Neural cell (in vitro differentiated cells): ENCODE measurements at regions not wholly inside any gene's neighbourhood (a gene's known extent, or its start where the extent isn't known, plus 50 kb on each side); places are given as distances from the start of the nearest gene placed in this dataset.

Source experiments
- H2AFZ ChIP-seq: fragments of 200-600, 300-800 bp; sonication (generic), shearing (Covaris generic); 2 replicates; pipeline ENCODE4 v1.6.0; 2014; ENCODE audit warnings: low read depth, mild to moderate bottlenecking, antibody characterized with exemption, low read length, moderate library complexity
- H3F3A ChIP-seq: fragments of 200-600 bp; shearing (Covaris generic); 2 replicates; pipeline ENCODE4 v1.6.1; 2016; ENCODE audit warnings: mild to moderate bottlenecking, moderate library complexity, mixed read lengths, antibody characterized with exemption, low read length; ENCODE audit not compliant: insufficient read depth, poor library complexity, severe bottlenecking
- H3K27ac ChIP-seq: fragments of 200-600, 300-800 bp; sonication (generic), shearing (Covaris generic); 2 replicates; pipeline ENCODE4 v1.5.1; 2014; ENCODE audit warnings: mild to moderate bottlenecking, low read length, moderate library complexity
- H3K27me3 ChIP-seq: fragments of 300-800, 200-600 bp; sonication (generic), shearing (Covaris generic); 2 replicates; pipeline ENCODE4 v1.6.0; 2014; ENCODE audit warnings: mild to moderate bottlenecking, low read depth, low read length, moderate library complexity; ENCODE audit not compliant: insufficient read depth
- H3K36me3 ChIP-seq: fragments of 300-800, 200-600 bp; sonication (generic), shearing (Covaris generic); 2 replicates; pipeline ENCODE4 v1.5.1; 2014; ENCODE audit warnings: mild to moderate bottlenecking, antibody characterized with exemption, low read length, moderate library complexity; ENCODE audit not compliant: insufficient read depth
- H3K4me2 ChIP-seq: fragments of 300-800, 200-600 bp; sonication (generic), shearing (Covaris generic); 2 replicates; pipeline ENCODE4 v1.6.0; 2014; ENCODE audit warnings: mild to moderate bottlenecking, low read length
- H3K4me3 ChIP-seq: fragments of 300-800, 200-600 bp; sonication (generic), shearing (Covaris generic); 2 replicates; pipeline ENCODE4 v1.5.1; 2014; ENCODE audit warnings: mild to moderate bottlenecking, low read length, moderate library complexity
- H3K79me2 ChIP-seq: fragments of 200-600 bp; shearing (Covaris generic); replicated peaks from 2 replicates; pipeline ENCODE4 v1.6.0; 2014; ENCODE audit warnings: mild to moderate bottlenecking, low read length, moderate library complexity; ENCODE audit not compliant: insufficient read depth
- H3K9ac ChIP-seq: fragments of 300-800, 200-600 bp; sonication (generic), shearing (Covaris generic); 2 replicates; pipeline ENCODE4 v1.6.1; 2016; ENCODE audit warnings: mild to moderate bottlenecking, low read length, mixed read lengths
- H3K9me2 ChIP-seq: fragments of 200-600 bp; shearing (Covaris generic); 2 replicates; pipeline ENCODE4 v1.6.1; 2016; ENCODE audit warnings: mild to moderate bottlenecking, low read length, mixed read lengths; ENCODE audit not compliant: insufficient read depth
- H3K9me3 ChIP-seq: fragments of 200-600, 300-800 bp; sonication (generic), shearing (Covaris generic); 2 replicates; pipeline ENCODE4 v1.6.1; 2016; ENCODE audit warnings: mild to moderate bottlenecking, mixed run types, low read length, moderate library complexity, mixed read lengths
- H4K20me1 ChIP-seq: fragments of 200-600 bp; shearing (Covaris generic); 2 replicates; pipeline ENCODE4 v1.6.1; 2016; ENCODE audit warnings: mild to moderate bottlenecking, mixed run types; ENCODE audit not compliant: insufficient read depth
- EP300 ChIP-seq: fragments of 450-650 bp; conservative IDR thresholded peaks from 2 replicates; pipeline ENCODE4 v1.6.1; 2014; ENCODE audit warnings: antibody characterized with exemption, mild to moderate bottlenecking, moderate library complexity; ENCODE audit not compliant: poor library complexity, severe bottlenecking
- EZH2 ChIP-seq: fragments of 200-600, 300-800 bp; shearing (Covaris generic), sonication (generic); IDR thresholded peaks from 2 replicates; pipeline ENCODE4 v1.6.1; 2014; ENCODE audit warnings: antibody characterized with exemption, low read length, borderline replicate concordance, mild to moderate bottlenecking; ENCODE audit not compliant: insufficient read depth, poor library complexity, severe bottlenecking
- MXI1 ChIP-seq: fragments of 450-650 bp; conservative IDR thresholded peaks from 2 replicates; pipeline ENCODE4 v1.6.1; 2014; ENCODE audit warnings: antibody characterized with exemption, mild to moderate bottlenecking; ENCODE audit not compliant: poor library complexity, severe bottlenecking
- POLR2AphosphoS5 ChIP-seq: IDR thresholded peaks from 2 replicates; pipeline ENCODE4 v1.6.1; 2012
- RAD21 ChIP-seq: fragments of 450-650 bp; conservative IDR thresholded peaks from 2 replicates; pipeline ENCODE4 v1.6.1; 2014; ENCODE audit warnings: antibody characterized with exemption, mild to moderate bottlenecking, moderate library complexity
- REST ChIP-seq: IDR thresholded peaks from 2 replicates; pipeline ENCODE4 v1.6.1; 2012; ENCODE audit warnings: borderline replicate concordance
- SMC3 ChIP-seq: fragments of 450-650 bp; conservative IDR thresholded peaks from 2 replicates; pipeline ENCODE4 v1.6.1; 2014; ENCODE audit warnings: antibody characterized with exemption, mild to moderate bottlenecking, moderate library complexity; ENCODE audit not compliant: poor library complexity
- TAF1 ChIP-seq: IDR thresholded peaks from 2 replicates; pipeline ENCODE4 v1.6.1; 2012; ENCODE audit warnings: low read depth
- TF ChIP-seq, protein P1 (sequence below): fragments of 450-650 bp; IDR thresholded peaks from 2 replicates; pipeline ENCODE4 v1.5.1; 2014; ENCODE audit warnings: antibody characterized with exemption, mild to moderate bottlenecking, moderate library complexity; ENCODE audit not compliant: poor library complexity, severe bottlenecking

- Histone ChIP-seq H3K4me3 (no peak overlapping the region), H3K9ac (no peak overlapping the region), H3K9me2 (no peaks in the 10 kb centered on the region), H3K9me3 (no peaks in the 10 kb centered on the region), H3K27ac (no peak overlapping the region), H3K4me2 (no peak overlapping the region), H3K27me3 (no peaks in the 10 kb centered on the region), H4K20me1 (no peaks in the 10 kb centered on the region), H2AFZ (no peak overlapping the region), H3K36me3 (no peaks in the 10 kb centered on the region), H3K79me2 (no peaks in the 10 kb centered on the region), H3F3A (no peaks in the 10 kb centered on the region)
- no peak for TF ChIP-seq EZH2
- TF ChIP-seq MXI1 = no peak
- no peak for TF ChIP-seq POLR2AphosphoS5
- no peak for TF ChIP-seq EP300
- TF ChIP-seq RAD21 = no peak
- TF ChIP-seq TAF1 = no peak
- TF ChIP-seq SMC3 = no peak
- TF ChIP-seq REST = no peak
- TF ChIP-seq, protein P1, sequence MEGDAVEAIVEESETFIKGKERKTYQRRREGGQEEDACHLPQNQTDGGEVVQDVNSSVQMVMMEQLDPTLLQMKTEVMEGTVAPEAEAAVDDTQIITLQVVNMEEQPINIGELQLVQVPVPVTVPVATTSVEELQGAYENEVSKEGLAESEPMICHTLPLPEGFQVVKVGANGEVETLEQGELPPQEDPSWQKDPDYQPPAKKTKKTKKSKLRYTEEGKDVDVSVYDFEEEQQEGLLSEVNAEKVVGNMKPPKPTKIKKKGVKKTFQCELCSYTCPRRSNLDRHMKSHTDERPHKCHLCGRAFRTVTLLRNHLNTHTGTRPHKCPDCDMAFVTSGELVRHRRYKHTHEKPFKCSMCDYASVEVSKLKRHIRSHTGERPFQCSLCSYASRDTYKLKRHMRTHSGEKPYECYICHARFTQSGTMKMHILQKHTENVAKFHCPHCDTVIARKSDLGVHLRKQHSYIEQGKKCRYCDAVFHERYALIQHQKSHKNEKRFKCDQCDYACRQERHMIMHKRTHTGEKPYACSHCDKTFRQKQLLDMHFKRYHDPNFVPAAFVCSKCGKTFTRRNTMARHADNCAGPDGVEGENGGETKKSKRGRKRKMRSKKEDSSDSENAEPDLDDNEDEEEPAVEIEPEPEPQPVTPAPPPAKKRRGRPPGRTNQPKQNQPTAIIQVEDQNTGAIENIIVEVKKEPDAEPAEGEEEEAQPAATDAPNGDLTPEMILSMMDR = no peak
Observed at GRCh38 chr2:128437204-128437565, 118.5 kb upstream of the HS6ST1 start.

DNA sequence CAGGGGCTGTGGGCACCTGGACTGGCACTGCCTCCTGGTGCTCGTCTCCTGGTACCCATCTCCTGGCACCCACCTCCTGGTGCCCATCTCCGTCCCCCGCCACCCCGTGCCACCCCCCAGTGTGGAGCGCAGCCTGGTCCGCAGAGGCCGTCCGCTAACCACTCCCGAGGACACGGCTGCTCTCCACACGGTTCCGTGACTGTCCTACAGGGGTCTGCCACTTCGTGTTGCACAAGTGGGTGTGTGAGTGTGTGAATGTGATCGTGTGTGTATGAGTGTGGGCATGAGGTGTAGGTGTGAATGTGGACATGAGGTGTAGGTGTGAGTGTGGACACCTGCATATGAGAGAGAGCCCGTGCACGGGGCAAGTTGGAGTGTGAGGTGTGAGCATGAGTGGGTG is 119.4 kb upstream of the HS6ST1 start:
- Histone ChIP-seq H3F3A (no peaks in the 10 kb centered on the region), H3K9ac (no peak overlapping the region), H3K4me2 (no peak overlapping the region), H3K36me3 (no peaks in the 10 kb centered on the region), H3K9me2 (no peaks in the 10 kb centered on the region), H4K20me1 (no peaks in the 10 kb centered on the region), H3K79me2 (no peaks in the 10 kb centered on the region), H3K9me3 (no peaks in the 10 kb centered on the region), H2AFZ (no peak overlapping the region), H3K27me3 (no peaks in the 10 kb centered on the region), H3K4me3 (no peak overlapping the region), H3K27ac (no peak overlapping the region)
- TF ChIP-seq REST (no peak), MXI1 (no peak), EZH2 (no peak), SMC3 (no peak), EP300 (no peak), RAD21 (no peak), POLR2AphosphoS5 (no peak), TAF1 (no peak)
- TF ChIP-seq, protein P1 = no peak
